ENCODE measurements at regions not wholly inside any gene's neighbourhood (a gene's known extent, or its start where the extent isn't known, plus 50 kb on each side); places are given as distances from the start of the nearest gene placed in this dataset.

- Histone ChIP-seq H3K4me2 (ENCODE audit: insufficient read depth, insufficient read length, low read length) (no peak overlapping the region), H3K9ac (ENCODE audit: extremely low read depth, insufficient read length, low read length) (no peak overlapping the region), H4K20me1 (ENCODE audit: control insufficient read depth, insufficient read depth, insufficient read length) (no peaks in the 10 kb centered on the region), H4K5ac (ENCODE audit: insufficient read length, low read depth, low read length) (no peak overlapping the region), H3K27ac (ENCODE audit: insufficient read length, low read depth, low read length) (no peak overlapping the region), H2BK12ac (ENCODE audit: insufficient read length, low read depth, low read length) (no peak overlapping the region), H2AK5ac (ENCODE audit: insufficient read length, low read length) (no peak overlapping the region), H4K8ac (replicated peaks; ENCODE audit: insufficient read length, low read depth, low read length) (no peak overlapping the region), H3K23ac (ENCODE audit: insufficient read length, low read depth, low read length) (no peak overlapping the region), H3T11ph (ENCODE audit: low read length) (no peak overlapping the region), H3K4ac (ENCODE audit: low read depth, low read length) (no peak overlapping the region), H3K79me2 (ENCODE audit: insufficient read depth, low read length) (no peaks in the 10 kb centered on the region), H2AFZ (ENCODE audit: low read length) (no peak overlapping the region), H2BK120ac (ENCODE audit: low read depth, low read length, poor library complexity, severe bottlenecking) (no peak overlapping the region), H2BK15ac (ENCODE audit: low read depth, low read length) (no peak overlapping the region), H3K14ac (ENCODE audit: insufficient read depth, low read length) (no peak overlapping the region), H3K79me1 (ENCODE audit: insufficient read depth, low read depth, low read length, poor library complexity, severe bottlenecking) (no peaks in the 10 kb centered on the region), H3K4me1 (ENCODE audit: insufficient read depth, low read length) (no peaks in the 10 kb centered on the region), H3K9me3 (ENCODE audit: control insufficient read depth, low read depth, low read length) (no peaks in the 10 kb centered on the region), H3K27me3 (ENCODE audit: insufficient read depth, low read length) (no peaks in the 10 kb centered on the region), H2BK5ac (ENCODE audit: insufficient read length, low read length) (no peak overlapping the region), H3K56ac (ENCODE audit: insufficient read length, low read depth, low read length) (no peak overlapping the region), H3K23me2 (ENCODE audit: insufficient read length, low read depth, low read length, poor library complexity, severe bottlenecking) (no peaks in the 10 kb centered on the region), H2BK20ac (ENCODE audit: low read depth, low read length, poor library complexity, severe bottlenecking) (no peak overlapping the region), H3K18ac (ENCODE audit: insufficient read length, low read depth, low read length) (no peak overlapping the region), H4K91ac (ENCODE audit: insufficient read length, low read depth, low read length) (no peak overlapping the region)
- no peak for TF ChIP-seq CTCF (conservative IDR thresholded peaks at IDR 0.05)
- no CpG with 5 or more reads among the region's 3 CpGs for WGBS (ENCODE audit: extremely low coverage, insufficient read length, low lambda C conversion rate)
- Mint-ChIP-seq H3K4me3 (no peak overlapping the region), H3K36me3 (ENCODE audit: insufficient read depth in 1 of 3, low read depth in 3 of 3) (no peaks in the 10 kb centered on the region; a peak in 1 of 7 replicates), H3K9me3 (peaks cover 2 to 3% of the 10 kb centered on the region in 2 experiments; a peak in 2 of 5 replicates), H3K27me3 (ENCODE audit: low read depth) (no peaks in the 10 kb centered on the region), H3K27ac (no peak overlapping the region), H3K4me1 (no peaks in the 10 kb centered on the region)
- DNase-seq = no peak
Measured at GRCh38 chr6:71072508-71072907, 115.6 kb upstream of the B3GAT2 start.
